Sciatic nerve (tissue), 2 donors: ENCODE measurements at regions not wholly inside any gene's neighbourhood (a gene's known extent, or its start where the extent isn't known, plus 50 kb on each side); places are given as distances from the start of the nearest gene placed in this dataset.

Experiments
- ATAC-seq: fragments of 200-7000 bp; cut with Tn5 transposase; one replicate; pipeline ENCODE4 v1.9.1; 2020; ENCODE audit warnings: mild to moderate bottlenecking, moderate library complexity
- DNase-seq: peaks from one replicate; pipeline ENCODE4 v3.0.0-alpha.2; 2020; ENCODE audit warnings: low spot score
- intact Hi-C: fragments of 100-400 bp; cut with DNase I; formaldehyde crosslinking; loops from one replicate; pipeline ENCODE4 v1.14.2; 2022
- donor health status: DM: no; HTN: no; CAD: no.
- donor health status: DM: no; HTN: no; CAD: no.

DNA sequence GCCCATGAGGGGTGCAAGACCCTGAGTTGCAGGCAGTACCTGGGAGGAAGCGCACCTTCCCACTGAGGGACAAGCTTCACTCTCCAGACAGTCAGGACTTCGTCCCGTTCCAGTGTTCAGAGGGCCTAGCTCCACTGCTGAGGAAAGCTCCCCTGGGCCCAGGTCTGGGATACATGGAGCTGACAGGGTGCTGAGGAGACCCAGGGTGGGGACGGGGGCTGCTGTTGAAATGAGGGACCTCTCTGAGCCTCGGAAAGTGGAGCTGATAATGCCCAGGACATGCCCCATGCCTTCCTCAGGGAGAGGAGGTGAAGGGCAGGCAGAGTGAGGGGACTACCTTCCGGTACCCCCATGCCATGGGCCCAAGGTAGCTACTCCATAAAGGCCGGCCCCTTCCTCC is 169.2 kb upstream of the MYCN start:
- DNase-seq (no peak), ATAC-seq (peak; percentile 9)
- intact Hi-C loops = no loop called here

DNA sequence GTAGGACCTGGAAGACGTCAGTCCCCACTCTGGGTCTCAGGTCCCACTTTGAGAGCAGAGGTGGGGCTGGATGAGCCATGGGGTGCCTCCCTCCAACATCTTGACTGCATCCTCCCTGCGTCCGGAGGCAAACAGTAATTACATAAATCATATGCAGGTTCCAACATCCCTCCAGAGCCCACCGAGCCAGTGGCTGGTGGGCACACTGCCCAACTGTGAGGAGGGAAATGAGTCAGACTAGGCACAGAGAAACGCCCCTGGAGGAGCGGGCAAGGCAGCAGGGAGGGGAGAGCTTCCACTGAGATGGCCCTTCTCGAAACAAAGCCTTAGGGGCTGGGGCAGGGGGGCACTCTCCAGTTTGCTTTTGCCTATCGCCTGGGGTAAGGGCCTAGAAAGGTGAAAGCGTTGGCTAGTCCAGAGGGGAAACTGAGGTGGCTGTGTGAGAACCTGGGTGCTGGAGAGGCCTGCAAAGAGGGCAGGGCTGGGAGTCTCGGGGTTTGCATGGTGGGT is 168.2 kb upstream of the MYCN start:
- ATAC-seq = no peak
- intact Hi-C loops = no loop called here
- DNase-seq = peak; percentile 33

DNA sequence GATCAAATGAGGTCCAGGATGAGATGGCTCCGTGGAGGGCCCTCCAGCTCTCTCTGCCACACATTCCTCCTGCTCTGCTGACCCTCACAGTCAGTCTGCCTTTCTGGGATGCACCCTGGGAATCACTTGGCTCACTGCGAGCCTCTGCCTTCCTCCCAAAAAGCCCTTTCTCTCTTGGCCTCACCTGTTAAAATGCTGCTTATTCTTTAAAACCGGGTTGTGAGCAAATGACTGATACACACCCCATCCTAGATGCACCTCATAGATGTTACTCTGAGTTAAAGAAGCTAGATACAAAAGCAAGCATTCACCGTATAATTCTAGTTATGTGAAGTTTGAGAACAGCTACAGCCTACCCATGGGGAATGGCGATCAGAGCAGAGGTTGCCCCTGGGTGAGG is 167.7 kb upstream of the MYCN start:
- intact Hi-C loops = no loop called here
- DNase-seq (no peak), ATAC-seq (no peak)

DNA sequence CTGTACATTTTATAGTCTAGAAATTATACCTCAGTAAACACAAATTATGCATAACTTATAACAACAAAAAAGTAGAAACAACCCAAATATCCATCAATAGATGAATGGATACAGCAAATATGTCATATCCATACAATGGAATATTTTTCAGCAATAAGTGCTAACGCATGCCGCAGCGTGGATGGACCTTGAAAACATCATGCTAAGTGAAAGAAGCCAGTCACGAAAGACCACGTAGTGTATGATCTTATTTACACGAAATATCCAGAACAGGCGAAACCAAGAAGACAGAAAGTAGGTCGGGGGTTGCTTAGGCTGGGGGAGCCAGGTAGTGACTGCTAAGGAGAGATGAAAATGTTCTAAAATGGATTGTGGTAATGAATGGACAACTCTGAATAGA is 167.1 kb upstream of the MYCN start:
- DNase-seq (peak; percentile 31), ATAC-seq (no peak)
- intact Hi-C loops = no loop called here

DNA sequence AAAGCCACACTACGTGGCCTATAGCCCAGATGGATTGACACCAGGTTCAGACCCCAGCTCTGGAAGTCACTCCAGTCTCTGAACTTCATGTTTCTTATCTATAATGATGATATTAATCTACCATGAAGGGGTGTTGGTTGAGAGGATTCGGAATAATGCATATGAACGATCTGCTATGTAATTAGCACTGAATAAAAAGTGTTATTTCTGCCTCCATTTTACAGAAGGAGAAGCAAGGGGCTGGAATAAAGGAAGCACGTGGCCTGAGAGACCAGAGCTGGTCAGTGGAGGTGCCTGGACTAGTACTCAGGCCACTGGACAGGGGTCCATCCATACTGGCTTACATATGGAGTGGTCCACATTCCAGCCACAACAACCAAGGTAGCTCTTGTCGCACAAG is 166.5 kb upstream of the MYCN start:
- intact Hi-C loops = no loop called here
- no peak for DNase-seq
- ATAC-seq = no peak

DNA sequence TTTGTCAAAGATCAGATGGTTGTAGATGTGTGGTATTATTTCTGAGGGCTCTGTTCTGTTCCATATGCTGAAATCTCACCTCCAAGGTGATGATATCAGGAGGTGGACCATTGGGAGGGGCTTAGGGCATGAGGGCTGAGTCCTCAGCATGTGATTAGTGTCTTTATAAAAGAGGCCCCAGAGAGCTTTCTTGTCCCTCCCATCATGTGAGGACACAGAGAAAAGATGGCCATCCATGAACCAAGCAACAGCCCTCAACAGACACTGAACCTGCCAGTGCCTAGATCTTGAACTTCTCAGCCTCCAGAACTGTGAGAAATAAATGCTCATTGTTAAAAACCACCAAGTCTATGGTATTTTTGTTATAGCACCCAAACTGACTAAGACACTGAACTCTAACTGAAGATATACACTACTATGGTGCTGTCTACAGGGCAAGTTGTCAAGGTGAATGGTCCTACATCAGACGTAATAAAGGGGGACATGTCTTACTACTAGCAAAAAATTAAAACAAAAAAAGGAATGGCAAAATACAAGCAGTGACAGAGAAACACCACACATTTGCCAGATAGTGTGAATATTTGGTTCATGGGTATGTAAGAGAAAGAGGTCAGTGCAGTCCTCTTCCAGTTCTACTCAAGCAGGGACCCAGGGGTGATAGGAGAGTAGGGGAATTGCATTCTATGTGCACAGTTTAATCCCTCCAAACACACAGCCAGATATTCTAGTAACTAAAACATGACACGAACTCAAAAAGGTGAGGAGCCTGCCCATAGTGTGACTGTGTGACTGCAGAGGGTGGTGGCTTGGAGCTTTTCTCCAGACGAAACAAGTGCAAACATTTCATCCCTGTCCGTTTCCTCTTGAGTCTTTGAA is 164.4 kb upstream of the MYCN start:
- ATAC-seq (no peak), DNase-seq (no peak)
- intact Hi-C loops = no loop called here

DNA sequence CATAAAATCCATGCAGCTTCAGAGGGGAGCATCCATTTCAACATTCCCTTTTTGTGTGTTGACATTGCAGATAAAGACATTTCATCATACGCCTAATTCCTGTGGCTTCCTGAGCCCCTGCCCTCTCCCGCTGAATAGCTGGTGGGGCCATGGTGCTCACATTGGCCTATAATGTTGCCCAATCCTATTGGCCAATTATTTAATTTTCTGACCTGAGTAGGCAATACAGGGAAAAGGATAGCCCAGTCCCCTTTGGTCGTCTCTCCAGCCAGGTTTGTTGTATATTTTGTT is 163.8 kb upstream of the MYCN start:
- ATAC-seq (no peak), DNase-seq (no peak)
- intact Hi-C loops = no loop called here

DNA sequence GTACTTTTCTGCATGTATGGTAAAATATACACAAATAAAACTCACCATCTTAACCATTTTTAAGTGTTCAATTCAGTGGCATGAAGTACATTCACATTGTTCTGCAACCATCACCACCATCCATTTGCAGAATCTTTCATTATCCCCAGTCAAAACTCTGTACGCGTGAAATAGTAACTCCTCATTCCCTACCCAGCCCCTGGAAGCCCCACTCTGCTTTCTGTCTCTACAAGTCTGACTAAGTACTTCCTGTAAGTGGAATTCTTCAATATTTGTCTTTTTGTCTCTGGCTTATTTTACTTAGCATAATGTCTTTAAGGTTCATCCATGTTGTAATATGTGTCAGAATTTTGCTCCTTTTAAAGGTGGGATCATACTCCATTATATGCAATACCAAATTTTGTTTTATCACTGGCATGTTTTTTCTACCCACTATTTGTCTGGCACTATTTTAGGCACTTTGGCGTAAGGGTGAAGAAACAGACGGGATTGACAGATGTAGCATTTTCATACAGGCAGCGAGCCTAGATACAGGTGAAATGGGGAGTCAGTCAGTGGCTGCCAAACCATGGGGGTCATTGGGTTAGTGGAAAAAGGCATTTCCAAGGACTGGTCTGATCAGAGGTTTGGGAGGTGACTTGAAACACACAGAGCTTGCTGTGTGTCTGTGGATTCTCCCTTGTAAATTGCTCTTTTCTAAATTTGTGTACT is 163.2 kb upstream of the MYCN start:
- ATAC-seq (no peak), DNase-seq (no peak)
- intact Hi-C loops = no loop called here

DNA sequence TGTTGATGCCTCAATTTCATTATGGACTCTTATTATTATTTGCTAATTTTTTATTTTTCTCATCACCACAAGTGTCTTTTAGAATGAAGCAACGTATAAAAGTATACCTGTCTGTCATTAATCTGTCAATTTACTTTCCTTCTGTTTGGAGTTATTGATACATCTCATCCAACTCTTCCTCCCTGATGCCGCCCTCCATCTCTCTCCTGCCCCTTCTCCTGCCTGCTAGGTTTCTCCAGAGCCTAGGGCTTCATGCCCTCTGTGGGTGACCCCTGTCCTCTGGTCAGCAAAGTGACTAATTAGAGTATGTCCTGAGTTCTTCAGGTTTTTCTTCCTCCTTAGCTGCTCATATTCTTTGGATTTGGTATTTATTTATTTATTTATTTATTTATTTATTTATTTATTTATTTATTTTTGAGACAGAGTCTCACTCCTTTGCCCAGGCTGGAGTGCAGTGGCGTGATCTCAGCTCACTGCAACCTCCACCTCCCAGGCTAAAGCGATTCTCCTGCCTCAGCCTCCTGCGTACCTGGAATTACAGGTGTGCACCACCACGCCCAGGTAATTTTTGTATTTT is 162.5 kb upstream of the MYCN start:
- ATAC-seq (no peak), DNase-seq (no peak)
- intact Hi-C loops = no loop called here

DNA sequence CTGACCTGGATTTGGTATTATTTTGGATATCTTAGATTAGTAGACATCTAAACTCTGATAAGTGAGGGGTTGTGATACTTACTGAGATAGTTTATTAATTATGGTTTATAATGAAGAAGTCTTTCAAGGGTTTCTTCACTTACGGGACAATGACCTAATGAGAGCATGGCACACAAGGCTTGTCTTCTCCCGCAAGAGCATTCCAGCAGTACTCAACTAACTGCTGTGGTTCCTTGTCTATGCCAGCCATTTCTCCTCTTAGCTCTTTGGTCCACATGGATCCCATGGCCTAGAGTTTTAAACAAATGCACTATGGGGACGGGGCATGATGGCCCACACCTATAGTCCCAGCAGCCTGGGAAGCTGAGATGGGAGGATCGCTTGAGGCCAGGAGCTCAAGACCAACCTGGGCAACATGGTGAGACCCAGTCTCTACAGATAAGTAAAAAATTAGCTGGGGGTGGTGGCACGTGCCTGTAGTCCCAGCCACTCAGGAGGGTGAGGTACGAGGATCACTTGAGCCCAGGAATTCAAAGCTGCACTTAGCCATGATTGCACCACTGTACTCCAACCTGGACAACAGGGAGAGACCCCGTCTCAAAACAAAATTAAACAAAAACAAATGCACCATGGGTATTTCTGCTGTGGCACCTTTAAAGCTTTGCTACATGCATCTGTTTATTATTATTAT is 161.7 kb upstream of the MYCN start:
- no peak for ATAC-seq
- intact Hi-C loops = no loop called here
- no peak for DNase-seq

DNA sequence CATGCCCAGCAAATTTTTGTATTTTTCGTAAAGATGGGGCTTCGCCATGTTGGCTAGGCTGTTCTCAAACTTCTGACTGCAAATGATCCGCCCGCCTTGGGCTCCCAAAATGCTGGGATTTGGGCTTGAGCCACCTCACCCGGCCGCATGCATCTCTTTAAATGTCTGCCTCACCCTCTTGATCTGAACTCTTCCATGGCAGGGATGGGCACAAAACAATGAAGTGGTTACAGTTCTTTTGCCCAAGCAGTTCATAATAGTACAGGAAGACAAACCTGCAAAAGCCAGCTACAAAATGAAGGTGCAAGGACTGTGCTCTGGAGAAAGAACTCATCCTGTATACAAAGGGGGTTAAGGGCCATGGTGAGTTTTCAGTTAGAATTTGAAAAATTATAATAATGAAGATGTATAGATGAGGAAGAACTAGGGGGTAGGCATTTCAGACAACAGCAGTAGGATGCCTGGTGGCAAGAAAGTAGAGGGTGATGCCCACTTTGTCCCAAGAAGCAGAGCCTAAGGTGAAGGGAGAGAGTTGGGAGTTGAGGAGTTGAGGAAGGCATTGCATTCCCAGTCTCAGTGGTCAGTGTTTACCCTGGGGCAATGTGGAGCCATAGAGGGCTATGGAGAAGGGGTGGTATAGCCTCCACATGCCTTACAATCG is 160.8 kb upstream of the MYCN start:
- no peak for ATAC-seq
- intact Hi-C loops = no loop called here
- no peak for DNase-seq

DNA sequence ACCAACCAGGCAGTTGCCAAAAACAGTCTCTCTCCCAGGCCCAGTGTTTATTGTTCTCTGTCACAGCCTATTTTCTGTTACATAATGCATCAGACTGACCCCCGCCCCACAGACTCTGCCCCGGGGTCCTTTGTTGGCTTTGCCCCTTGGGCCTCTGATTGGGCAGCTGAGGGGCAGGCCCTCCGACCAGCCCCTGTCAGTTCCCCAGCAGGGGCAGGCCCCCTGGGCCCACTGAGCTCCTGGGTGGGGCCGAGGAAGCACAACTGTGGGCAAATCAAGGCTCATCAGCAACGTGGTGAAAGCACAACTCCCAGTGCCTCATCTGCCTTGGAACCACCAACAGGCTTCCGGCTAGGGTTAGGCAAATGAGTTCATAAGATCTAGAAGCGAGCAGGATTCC is 160.1 kb upstream of the MYCN start:
- ATAC-seq = peak; percentile 39
- DNase-seq = no peak
- intact Hi-C loops = no loop called here

DNA sequence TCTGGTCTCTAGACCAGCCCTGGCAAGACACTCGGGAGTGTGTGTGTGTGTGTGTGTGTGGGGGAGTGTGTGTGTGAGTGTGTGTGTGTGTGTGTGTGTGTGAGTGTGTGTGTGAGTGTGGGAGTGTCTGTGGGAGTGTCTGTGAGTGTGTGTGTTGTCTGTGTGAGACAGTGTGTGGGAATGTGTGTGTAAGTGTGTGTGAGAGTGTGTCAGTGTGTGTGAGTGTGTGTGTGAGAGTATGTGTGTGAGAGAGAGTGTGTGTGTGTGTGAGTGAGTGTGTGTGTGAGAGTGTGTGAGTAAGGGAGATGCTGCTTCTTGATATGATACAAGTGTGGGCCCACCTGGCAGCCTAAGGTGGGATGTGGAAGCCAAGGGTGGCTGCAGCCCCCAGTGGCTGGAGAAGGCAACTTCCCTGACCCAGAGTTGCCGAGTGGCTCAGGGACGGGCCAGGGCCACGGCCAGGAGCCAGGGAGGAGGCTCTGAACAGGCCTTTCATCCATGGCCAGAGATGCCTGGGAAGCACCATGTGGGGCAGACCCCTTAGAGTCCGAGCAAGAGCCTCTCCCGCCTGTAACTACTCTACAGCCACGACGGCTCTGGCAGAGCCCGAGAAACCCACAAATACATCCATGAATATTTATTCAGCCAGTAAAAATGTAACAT is 159.3 kb upstream of the MYCN start:
- DNase-seq (no peak), ATAC-seq (peak; percentile 6)
- intact Hi-C loops = no loop called here

DNA sequence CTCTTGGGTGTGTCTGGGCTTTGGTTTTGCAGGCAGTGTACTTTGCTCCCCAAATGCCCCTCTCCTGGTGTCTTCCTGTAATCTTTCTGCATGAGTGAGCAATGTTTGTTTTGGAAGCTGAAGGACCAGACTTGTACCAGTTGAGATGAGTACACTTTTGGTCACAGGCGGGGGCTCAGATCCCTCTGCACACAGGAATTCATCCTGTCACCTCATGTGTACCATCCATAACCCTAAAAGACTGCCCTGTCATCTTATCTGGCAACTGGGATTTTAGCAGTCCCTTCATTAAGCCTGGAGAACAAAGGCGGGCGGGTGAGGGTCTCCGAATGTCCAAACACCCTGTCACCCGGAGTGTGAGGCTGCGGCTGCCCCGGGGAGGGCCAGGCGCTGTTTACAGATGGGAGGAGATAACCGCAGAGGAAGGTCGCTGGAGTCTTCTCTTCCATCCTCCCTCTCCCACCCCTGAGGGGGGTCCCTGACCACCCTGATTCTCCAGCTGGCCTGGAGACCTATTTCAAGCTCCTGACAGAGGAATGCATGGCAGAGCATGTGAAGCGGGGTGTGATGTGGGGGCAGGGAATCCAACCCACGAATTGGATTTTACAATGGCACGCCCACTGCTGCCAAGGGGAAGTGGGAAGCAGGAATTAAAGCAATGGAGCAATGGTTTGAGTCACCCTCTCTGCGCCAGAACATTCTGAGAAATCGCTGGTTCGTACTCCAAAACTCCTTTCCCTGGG is 158.2 kb upstream of the MYCN start:
- intact Hi-C loops = no loop called here
- no peak for ATAC-seq
- DNase-seq = no peak

DNA sequence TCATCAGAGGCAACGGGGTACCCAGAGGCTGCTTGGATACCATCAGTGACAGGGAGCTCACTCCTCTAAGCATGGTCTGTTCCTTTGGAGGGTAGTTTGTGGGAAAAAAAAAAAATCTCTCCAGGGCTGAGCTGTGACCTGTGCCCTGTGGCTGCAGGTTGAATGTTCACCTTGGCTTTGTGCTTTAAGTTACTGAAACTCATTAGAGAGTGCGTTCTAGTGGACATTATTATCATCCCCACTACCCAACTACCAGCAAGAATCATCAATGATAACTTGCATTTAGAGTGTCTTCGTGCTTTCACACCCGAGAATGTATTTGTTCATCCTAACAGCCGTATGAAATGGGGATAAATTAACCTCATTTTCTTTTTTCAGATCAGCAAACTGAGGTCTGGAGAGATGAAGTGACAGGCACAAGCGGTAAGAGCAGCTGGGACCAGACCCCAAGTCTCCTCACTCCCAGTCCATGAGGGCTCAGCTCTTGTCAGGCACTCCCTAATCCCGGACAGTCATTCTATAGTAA is 157.5 kb upstream of the MYCN start:
- no peak for ATAC-seq
- intact Hi-C loops = no loop called here
- DNase-seq = no peak

DNA sequence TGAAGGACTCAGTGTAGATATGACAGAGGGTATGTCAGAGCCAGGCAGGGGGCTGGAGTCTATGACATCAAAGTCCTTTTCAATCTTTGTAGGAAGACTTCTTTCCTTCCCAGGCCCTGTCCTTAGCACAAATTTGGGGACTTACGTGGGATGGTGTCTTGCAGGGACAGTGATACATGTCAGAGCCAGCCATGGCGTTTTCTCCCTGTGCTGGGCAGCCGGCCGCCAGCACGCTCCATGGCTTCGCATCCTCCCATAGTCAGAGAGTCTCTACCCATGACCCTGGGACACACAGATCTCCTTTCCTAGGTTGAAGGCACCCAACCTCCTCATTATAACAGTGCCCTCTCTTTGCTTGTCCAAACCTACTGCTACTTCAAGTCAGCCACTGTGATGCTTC is 156.9 kb upstream of the MYCN start:
- no peak for ATAC-seq
- intact Hi-C loops = no loop called here
- no peak for DNase-seq

DNA sequence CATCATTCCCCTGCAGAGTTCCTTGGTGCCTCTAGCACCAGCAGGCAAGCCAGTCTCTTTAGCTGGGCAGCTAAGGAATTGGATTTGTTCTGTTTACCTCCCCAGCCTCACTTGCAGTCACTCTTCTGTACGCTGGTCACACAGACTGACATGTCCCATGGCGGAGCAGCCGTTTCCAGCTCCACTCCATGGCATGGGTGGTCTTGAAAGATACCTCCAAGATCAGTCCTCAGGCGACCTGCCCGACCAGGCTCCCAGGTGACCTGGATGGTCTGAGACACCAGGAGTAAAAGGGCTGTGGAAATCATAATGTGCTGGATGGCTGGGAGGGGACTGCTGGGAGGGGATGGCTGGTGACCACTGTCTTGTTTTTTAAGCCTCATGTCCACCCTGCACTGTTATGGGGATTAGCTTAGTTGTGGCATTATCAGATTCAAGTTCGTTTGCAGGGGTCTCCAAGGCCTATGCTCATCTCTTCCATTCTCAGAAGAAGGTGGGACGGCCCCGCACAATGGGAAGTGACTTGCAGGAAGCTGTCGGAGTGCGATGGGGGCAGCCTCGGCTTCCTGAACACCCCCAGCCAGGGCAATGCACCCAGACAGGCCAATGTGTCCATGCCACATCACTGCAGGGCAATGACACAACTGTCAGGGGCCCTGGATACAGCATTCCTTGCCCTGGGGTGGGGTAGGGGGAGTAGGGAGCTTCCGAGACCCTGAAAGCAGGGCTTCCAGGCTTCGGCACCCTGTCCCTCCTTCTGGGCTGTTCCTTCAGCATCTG is 156.1 kb upstream of the MYCN start:
- no peak for DNase-seq
- intact Hi-C loops = no loop called here
- no peak for ATAC-seq
